GM18873 (cell line): ENCODE measurements at regions not wholly inside any gene's neighbourhood (a gene's known extent, or its start where the extent isn't known, plus 50 kb on each side); places are given as distances from the start of the nearest gene placed in this dataset.

ENCODE experiments used
- ATAC-seq: cut with Tn5 transposase; IDR thresholded peaks from one replicate; pipeline ENCODE4 v1.9.1; 2021; ENCODE audit warnings: mild to moderate bottlenecking, moderate library complexity, moderate number of reproducible peaks; ENCODE audit not compliant: unreplicated experiment, low FRiP score

GRCh38 chr2:30046979-30047378, 99.8 kb upstream of the YPEL5 start:
- no peak for ATAC-seq

DNA sequence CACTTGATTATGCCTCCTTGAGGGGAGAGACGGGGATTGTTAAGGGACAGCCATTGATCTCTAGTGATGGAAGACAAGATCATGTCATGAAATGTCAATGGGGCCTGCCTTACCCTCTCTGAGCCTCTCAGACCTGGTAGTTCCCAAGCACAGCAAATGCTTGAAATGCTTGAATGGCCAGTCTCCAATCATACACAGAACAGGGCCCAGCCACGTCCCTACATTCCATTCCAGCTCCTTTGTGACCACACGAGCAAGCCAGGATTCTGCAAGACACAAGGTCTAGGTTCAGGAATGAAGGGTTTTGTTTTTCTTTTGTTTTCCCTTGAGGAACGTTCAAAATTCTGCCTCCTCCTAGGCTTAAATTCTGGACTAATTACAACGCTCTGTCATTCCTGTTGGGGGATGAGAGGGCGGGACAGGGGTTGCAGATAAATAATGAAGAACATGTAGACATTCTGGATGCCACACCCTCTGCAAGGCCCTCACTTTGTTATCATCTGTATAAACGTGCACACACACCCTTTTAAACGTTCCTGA, 98.1 kb upstream of the YPEL5 start:
- no peak for ATAC-seq

DNA sequence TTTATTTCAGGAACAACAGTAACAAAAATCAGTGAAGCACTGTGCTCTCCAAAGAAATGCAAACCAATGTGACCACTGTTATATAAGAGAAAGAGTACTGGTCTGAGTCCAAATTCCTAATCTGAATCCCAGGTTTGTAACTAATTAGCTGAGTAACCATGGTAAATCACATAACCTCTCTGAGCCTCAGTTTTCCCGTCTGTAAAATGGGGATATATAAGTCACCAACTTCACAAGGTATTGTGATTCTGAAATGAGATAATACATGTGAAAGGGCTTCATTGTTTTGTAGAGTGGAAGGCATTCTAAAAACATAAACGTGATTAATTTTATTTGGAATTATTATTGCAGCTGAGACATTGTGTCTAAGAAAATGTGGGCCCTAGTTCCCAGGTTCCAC, 91.3 kb upstream of the YPEL5 start:
- ATAC-seq = no peak

- no peak for ATAC-seq
Observed at GRCh38 chr2:30060562-30060961, 86.2 kb upstream of the YPEL5 start.

GRCh38 chr2:30068067-30068466, 78.7 kb upstream of the YPEL5 start:
- no peak for ATAC-seq

GRCh38 chr2:30072250-30072842, 74.5 kb upstream of the YPEL5 start:
- ATAC-seq = no peak

DNA sequence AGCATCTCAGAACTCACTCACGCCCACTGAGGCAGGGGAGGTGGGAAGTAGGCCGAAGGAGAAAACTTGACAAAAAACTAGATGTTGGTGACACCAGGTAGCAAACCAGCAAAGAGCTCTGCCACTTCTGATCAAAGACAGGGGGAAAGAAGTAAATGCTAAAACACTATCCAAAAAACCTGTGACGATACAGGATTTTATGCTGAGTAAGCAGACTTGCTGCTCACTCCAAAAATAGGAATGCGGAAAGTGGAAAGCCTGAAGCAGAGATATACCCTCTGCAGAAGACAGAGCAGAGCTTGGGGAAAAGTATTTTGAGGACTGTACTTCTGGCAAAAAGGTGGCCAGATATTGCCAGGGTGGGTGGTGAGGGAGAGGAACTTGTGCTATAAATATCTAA, 73.3 kb upstream of the YPEL5 start:
- no peak for ATAC-seq

- ATAC-seq = no peak
Observed at GRCh38 chr2:30074023-30074422, 72.8 kb upstream of the YPEL5 start.

DNA sequence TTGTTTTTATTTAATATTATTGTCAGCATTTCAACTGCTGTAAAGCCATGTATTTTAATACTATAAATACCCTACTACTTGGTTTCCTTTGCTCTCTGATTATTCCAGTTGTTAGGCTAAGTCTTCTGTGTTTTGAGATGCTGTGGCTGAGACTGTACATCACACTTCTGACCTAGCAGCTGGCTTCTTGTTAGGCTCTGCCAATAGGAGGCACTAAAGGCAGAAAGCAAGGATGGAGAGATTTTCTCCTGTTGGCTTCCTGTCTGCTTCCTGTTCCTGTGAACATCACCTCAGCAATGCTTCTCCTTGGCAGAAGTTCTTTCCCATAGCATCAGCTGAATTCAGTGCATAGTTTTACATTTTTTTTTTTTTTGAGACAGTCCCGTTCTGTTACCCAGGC, 68.3 kb upstream of the YPEL5 start:
- no peak for ATAC-seq

DNA sequence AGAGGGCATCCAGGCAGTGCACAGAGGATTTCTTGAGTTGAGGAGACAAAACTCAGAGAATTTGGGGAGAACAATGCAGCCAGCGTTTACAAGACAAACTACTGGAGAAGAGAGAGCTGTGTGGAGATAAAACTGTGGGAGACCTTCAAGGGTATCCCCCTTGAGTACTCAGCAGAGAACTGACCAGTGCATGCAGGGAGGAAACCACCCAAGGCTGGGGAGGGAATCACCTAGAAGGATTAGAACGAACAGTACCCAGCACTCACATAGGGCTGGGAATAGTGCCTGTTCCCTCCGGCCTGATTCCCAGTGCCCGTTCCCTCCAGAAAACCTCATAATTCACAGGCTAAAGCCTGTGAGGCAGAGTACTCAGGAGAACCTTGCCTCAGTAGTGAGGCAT, 61.9 kb upstream of the YPEL5 start:
- ATAC-seq = no peak

DNA sequence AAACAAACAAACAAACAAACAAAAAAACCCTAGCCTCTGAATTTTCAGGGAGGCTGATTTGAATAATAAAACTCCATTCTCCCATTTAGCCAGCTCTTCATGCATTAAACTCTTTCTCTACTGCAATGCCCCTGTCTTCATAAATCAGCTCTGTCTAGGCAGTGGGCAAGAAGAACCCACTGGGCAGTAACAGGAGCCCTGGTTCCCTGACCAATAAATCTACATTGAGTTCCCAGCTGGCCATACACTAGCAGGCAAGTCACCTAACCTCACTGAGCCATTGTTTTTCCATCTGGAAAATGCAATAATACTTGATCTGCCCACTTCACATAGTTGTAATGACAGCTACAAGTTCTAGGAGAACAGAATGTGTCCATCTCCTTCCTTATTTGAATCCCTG, 57.6 kb upstream of the YPEL5 start:
- ATAC-seq = no peak

DNA sequence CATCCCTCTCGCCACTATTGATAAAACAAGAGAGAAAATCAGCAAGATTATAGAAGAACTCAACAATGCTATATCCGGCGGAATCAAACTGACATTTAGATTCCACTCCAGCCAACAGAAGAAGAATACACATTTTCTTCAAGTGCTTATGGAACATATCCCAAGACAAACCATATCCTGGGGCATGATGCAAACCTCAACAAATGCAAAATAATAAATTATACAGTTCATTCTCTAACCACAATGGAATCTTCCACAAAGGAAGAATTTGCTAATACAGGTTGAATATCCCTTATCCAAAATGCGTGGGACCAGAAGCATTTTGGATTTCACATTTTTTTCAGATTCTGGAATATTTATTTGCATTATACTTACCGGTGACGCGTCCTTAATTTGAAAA, 51.4 kb upstream of the YPEL5 start:
- ATAC-seq = no peak

DNA sequence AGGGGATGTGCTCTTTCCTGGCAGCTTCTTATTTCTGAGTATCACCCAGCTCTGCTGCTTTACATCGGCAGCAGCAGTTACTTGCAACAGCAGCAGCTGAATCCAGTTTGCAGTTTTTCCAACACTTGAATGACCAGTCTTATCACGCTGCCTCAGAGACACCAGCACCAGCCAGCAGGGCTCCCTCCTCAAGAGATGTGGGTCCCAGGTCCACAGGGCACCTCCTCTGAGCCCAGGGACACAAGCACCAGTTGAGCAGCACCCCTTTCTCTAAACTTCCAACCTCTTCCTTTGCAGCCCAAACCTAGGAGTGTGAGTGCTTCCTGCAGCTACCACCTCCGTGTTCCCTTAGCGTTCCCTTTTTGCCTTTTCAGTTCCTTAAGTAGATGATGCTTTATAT, 50.4 kb upstream of the YPEL5 start:
- ATAC-seq = no peak
